Stimulated activated CD4-positive, alpha-beta T cell treated with anti-CD3 and anti-CD28 coated beads, TNF-alpha, amount 100 ng/mL, for 4 hours (primary cell): ENCODE measurements at regions not wholly inside any gene's neighbourhood (a gene's known extent, or its start where the extent isn't known, plus 50 kb on each side); places are given as distances from the start of the nearest gene placed in this dataset.
A peak's percentile ranks its signal among the peaks of the same experiment; 100 is the strongest.

Experiments
- DNase-seq, 3 experiments: peaks; one replicate each; pipeline ENCODE4 v3.0.0-alpha.2; 2020; ENCODE audit warnings: low read depth in 3 of 3

DNA sequence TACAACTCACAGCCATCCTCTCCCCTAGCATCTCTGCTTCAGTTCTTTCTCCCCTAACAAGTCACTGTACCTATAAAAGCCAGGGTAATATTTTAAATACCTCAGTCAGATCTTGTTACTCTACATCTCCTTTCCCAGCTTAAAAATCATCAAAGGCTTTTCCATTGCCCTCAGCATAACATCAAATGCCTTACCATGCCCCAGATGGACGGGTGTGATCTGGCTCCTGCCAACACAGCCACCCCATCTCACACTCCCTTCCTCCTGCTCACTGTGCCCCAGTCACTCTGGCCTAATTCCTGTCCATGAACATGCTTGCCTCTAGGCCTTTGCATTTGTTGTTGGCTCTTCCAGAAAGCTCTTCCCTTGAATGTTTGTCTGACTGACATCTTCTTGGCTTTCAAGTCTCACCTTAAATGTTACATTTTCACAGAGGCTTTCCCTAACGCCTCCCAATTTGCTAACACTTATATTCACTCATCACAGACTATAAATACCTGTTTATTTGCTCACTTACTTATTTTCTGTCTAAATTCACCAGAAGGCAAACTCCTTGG lies 640.9 kb downstream of the NYAP2 start:
- DNase-seq, result no peak

DNA sequence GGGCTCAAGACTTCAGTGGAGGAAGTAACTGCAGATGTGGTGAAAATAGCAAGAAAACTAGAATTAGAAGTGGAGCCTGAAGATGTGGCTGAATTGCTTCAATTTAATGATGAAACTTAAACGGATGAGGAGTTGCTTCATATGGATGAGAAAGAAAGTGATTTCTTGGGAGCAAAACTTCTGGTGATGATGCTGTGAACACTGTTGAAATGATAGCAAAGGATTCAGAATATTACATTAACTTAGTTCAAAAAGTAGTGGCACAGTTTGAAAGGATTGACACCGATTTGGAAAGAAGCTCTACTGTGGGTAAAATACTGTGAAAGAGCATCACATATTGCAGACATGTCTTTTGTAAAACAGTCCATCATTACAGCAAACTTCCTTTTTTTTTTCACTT lies 638.0 kb downstream of the NYAP2 start:
- no peak for DNase-seq

DNA sequence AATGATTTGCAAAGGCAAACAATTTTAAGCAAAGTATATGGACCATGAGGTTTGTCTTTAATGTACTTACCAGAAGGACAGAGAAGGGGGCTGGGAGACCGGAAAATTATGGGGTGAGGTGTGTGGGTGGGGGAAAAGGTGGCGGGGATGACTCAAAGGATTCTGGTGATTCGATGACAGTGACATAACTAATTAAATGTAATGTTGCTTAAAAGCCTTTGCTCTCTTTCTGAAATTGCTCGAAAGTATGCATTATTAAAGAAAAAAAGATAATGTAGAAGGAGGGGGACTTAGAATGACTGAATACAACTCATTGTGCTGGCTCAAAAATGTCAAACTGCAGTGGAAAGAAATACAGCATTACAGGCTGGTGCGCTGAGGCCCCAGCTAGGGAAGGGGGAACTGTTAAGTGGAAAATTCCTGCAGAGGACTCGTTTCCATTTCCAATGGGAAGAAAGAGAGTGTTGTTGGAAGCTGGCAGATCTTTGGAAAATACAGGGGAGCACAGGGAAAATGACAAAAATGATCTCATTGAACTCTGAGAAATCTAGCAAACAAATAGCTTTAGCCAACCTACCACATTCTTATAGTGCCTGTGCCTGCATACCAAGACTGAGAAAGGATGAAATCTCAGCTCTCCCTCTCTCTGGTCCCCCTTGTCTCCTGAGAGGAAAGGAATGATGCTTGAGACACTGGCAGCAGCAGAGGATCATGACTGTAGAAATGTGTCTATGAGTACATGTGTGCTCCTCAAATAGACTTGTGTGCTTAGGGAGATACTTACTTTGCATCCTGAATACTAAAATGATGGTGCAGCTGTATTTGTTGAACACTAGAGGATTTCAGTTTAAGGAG lies 632.4 kb downstream of the NYAP2 start:
- DNase-seq, result peak in 1 of 3 experiments; percentile 12

DNA sequence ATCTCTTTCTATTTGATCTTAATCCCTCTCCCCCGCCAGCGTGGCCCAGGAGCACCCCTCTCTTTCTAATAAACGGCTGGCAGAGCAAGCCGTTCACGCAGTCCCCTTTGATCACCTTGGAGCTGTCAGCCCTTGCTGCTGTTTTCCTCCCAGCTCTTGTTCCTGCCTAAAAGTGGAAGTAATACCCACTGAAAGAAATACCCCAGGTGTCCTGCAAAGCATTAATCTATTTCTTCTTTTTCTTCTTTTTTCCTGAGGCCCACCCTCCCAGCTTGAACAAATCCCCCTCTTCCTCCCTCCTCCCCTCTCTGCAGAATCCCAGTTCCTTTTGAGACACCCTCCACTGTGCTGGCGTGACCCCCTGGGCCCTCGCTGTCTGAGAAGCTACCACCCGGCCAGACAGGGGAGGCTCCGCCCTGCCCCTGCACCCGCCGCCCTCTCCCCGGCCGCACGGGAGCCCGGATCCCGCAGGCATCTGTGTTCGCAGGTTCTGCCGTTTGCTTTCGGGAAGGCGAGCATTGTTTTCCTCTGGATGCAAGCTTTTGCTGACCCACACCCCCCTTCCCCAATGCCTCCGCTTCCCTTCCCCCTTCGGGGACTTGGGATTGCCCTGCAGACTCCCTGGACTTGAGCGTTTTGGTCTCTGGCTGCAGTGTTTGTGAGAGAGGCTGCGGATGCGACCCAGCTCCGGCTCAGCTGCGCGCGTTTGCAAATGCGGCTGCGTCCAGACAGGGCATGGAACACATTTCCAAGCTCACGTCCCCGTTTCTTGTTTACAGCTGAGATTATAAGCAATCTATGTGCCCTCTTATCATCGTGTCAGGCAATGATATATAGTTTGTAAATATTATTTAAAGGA lies 631.5 kb downstream of the NYAP2 start:
- DNase-seq, result no peak

DNA sequence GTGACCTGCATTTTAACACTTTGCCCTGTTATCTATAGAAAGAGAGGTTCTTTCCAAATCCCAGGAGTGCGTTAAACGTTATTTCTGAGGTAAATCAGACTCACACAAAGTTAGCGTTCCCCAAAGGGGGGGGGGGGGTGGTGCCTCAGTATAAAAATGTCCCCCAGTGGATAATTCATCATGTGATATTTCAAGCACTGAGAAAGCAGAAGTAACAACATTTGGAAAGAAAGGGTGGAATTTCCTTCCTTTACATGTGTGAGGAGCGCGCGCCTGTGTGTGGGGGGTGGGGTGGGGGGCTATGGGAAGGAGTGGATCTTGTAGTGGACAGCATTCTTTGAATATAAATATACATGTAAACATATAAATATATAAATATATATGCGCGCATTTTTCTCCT lies 630.9 kb downstream of the NYAP2 start:
- no peak for DNase-seq

DNA sequence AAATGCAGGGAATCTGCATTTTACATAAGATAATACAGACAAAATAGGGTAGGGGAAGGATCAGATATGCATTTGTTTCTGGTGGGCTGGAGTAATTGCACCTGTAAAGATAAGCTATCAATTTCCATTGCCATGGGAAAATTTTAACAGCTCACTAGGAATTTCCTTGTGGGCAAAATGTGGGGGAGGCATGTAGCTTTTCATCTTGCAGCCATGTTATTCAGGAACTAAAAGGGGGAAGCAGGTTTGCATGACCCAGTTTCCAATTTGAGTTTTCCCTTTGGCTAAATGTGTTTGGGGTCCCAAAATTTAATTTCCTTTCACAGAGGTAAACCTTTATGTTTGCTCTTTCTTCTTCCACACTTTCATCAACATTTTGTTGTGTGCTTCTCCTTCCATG lies 624.4 kb downstream of the NYAP2 start:
- DNase-seq, result no peak

DNA sequence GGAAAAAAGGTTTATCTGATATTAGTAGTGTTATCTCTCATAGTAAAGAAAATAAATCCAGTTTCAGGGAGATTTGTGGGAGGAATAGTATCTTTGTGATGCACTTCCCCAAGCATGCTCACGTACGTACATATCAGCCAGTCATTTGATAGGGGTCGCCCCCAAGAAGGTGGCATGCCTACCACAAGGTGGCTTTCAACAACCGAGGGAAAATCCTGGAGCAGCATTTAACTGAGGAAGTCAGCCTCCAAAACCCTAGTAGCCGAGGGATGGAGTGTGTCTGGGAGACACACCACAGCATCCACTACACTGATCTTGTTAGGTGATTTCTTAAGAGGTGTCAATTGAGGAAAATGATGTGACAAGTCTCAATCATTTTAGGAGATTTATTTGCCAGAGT lies 623.9 kb downstream of the NYAP2 start:
- DNase-seq, result no peak

DNA sequence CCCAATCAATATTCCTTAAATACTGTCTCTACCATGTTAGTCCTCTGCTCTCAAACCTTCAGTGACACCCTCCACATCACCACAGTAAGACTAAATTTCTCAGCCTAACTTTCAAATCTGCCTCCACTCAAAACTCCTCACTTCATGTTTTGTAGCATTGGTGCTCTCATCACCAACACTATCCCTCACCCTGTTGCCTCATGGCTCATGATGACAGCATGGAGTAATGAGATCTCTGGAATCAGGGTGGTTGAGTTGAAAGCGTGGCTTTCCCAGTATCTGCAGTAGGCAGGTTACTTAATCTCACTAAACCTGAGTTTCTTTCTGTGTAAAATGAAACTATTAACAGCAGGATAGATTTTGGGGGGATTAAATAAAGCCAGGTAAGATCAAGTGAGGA lies 621.4 kb downstream of the NYAP2 start:
- DNase-seq, result no peak

DNA sequence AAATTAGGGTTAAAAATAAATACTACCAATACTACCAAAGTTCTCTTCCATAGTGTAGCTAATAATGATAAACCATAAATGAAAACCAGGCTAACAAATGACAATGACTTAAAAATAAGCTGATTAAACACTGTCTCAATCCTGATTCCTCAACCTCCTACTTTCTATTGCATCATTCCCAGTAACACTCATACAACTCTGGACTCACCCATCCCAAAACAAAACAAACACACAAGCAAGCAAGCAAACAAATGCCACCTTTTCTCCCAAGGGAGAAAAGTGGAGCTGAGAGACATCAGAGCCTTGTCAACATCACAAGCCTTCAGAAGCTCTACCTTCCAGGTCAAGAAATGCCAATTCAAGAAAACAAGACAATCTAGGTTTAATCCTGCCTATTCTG lies 620.7 kb downstream of the NYAP2 start:
- no peak for DNase-seq

DNA sequence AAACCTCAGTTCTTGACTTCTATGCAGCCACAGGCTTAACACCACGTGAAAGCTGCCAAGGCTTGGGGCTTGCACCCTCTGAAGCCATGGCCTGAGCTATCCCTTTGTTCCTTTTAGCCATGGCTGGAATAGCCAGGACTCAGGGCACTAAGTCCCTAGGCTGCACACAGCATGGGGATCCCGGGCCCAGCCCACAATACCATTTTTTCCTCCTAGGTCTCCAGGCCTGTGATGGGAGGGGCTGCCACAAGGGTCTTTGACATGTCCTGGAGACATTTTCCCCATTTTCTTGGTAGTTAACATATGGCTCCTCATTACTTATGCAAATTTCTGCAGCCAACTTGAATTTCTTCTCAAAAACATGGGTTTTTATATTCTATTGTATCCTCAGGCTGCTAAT lies 619.1 kb downstream of the NYAP2 start:
- DNase-seq, result no peak

DNA sequence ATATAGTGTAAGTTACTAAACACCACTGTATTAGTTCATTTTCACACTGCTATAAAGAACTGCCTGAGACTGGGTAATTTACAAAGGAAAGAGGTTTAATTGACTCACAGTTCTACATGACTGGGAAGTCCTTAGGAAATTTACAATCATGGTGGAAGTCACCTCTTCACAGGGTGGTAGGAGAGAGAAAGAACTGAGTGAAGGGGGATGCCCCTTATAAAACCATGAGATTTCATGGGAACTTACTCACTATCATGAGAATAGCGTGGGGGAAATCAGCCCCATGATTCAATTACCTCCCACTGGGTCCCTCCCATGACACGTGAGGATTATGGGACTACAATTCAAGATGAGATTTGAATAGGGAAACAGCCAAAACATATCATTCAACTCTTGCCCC lies 618.0 kb downstream of the NYAP2 start:
- DNase-seq, result no peak

DNA sequence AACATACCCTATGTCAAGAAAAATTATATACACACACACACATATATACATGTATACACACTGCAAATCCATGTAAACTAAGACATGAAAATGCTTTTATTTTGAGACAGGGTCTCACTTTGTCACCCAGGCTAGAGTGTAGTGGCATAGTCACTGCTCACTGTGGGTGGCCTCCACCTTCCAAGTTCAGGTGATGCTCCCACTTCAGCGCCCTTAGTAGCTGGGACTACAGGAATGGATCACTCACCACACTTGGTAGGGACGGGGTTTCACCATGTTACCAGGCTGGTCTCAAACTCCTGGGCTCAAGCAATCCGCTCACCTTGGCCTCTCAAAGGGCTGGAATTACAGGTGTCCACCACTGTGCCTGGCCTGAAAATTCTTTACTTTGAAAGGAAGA lies 617.6 kb downstream of the NYAP2 start:
- no peak for DNase-seq

DNA sequence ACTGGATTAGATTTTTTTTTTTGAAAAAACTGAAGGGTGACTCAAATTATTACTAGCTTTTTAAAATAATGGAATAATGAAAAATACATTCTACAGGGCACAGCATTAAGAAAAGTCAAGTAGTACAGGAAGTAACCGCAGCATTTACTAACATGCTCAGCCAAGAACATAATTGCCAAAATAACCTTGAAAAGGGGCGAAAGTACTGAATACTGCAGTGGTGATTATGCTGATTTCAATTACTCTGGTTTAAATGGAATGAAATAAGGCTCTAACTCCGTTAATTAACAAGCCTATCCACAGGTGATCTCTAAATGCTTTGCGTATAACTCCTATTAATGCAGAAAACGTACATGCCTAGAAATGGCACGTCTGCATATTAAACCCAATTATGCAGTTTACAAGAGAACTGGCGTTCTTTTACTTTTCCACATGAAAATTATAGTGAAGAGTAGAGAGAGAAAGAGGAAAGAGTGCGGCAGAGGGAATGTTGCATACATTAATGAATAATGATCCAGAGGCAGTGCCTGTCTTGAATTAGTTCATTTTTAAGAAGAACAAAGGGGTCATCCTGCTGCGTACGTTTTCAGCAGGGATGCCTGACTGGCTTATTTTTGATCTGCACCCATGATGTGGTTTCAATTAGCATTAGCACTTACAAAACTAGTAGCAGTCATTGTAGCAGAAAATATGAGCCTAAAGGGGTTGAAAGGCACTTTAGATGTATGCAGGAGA lies 612.4 kb downstream of the NYAP2 start:
- DNase-seq, result no peak

DNA sequence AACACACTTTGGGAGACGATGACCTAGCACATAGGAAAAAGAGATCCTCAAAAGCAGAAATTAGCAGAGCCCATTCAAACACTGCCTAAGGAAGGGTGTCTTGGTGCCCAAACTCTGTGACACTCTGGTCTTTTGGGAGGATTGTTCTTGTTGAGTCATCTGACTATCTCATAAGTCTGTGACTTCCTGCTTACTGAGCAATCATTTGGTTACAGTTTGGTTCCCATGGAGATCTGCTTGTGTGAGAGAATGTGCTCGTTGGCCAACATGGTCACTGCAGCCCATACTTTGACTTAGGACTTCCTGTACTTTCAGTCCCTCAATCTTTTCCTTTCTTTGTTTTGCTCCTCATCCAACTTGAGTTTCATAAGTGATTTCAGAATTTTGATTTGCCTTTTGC lies 602.9 kb downstream of the NYAP2 start:
- no peak for DNase-seq

DNA sequence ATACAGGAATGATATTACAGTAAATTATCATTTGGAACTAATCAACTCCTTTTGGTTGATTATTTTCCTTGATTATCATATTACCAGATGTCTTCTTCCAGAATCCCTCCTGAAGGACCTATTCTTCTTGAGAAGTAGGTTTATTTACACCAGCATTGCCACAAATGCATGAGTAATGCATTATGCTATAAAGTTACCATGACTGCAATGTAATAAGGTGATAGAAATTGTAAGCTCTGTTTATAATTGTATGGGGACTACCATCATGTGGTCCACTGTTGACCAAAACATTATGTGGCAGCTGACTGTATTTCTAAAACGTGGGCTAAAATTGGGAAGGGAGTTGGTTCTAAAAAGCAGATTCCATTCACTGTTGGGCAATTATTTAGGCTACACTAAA lies 602.2 kb downstream of the NYAP2 start:
- DNase-seq, result no peak

DNA sequence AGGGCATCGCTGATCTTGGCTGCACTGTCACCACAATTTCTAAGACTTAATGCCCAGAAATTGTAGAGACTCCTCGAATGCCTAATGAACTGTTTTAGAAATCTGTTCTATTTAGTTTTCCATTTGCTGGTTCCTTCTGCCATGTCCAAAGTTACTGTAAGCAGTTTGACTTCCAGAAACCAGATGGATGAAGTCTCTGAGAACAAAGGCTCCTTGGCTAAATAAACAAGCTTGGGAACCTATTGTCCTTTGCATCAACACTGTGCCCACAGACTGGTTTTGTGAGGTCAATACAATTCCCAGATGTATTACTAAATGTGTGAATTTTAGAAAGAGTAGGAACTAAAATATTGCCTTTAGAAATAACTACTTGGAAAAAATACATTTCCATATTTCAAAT lies 600.2 kb downstream of the NYAP2 start:
- no peak for DNase-seq

DNA sequence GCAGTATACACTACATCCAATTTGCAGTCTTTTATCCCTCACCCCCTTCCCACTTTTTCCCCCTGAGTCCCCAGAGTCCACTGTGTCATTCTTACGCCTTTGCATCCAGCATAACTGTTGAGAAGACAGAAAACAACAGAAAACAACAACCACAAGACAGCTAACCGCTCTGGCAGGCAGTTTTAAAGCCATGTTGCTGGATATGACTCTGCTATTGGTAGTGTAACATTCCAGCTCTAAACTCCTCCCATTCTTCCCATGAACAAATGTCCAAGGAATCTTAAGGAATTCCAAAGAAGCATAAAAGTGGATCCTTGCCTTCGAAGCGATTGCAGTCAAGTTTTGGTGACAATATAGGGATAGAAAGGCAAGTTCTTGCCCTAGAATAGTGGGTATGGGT lies 599.1 kb downstream of the NYAP2 start:
- no peak for DNase-seq

DNA sequence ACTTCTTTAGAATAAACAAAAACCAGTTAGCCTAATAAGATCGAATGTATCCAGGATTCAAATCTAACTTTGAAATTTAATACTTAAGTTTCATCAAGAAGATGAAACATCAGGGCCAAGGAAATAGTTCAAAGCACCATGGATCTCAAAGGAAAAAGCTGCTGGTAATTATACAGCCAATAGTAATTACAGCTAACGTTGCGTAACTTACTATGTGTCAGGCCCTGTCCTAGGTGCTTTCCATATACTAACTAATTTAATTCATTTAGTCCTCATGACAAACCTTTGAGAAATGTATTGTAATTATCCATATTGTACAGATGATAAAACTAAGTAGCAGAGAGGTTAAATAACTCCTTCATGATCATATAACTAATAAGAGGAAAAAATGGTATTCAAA lies 598.6 kb downstream of the NYAP2 start:
- no peak for DNase-seq

DNA sequence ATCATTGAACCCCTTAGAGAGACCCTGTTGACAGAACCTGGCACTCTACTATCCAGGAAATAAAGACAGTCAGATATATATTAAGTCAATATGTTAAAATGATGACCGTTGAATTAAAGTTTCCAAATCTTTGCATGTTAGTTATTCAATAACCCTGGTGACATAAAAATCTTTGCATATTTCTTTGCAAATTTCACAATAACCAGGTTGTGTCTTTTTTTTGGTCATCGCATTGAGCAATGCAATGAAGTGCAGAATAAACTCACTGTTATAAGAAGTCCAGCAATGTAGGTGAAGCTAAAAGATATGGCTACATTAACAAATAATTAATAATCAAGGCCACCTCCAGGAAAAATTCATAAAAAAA lies 596.9 kb downstream of the NYAP2 start:
- no peak for DNase-seq

DNA sequence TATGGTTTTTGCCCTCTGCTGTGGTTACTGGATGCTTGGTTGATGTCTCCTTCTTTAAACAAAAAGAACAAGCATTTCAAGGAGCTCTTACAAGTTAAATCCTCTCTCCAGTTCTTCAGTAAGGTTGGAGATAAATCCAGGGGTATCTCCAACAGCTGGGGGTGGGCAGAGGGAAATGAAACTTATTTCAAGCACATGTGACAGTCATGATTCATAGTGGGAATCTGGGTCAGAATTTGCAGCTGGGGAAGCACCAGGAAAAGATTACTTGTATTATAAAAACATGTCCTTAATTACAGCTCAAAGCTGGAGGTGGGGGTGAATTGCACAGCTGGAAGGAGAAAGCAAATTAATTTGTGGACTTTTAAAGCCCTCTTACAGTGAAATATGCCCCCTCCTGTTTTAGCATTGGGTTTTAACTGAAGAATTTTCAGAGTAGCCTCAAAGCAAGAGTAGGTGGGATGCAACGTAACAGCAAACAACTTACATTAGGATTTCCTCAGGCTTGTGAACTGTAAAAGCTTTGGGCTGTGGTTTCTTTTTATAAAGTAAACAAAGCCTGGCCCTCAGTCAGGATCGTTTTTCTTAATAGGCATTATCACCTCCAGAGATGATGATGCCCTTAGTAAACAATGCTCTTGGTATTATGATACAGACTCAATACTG lies 596.4 kb downstream of the NYAP2 start:
- DNase-seq, result no peak

DNA sequence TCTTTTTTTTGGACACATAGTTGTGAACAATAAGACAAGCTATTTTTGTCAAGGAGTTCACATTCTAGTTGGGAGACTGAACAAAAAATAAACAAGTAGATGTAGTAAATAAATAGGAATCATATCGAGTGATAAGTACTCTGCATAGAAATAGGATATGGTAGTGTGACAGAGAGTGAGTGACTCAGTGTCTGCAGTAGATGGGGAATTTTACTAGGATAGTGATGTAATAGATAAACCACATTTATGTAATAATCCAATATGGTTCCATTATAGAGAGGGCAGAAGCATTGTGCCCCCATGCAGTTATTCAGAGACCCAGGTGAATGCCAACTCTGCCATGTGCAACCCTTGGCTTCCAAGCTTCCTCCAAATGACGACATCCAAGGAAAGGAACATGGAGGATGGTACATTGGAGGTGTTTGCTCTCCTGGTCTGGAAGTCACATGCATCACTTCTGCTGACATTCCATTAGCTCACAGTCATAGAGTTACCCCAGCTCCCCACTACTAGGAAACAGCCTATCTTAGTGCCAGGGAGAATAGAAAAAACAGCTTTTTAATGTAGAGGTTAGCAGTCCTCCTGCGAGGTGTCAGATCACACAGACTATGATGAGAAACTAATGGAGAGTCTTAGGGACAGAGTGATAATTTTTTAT lies 595.4 kb downstream of the NYAP2 start:
- DNase-seq, result no peak
